HL-60 (cell line): ENCODE measurements at regions not wholly inside any gene's neighbourhood (a gene's known extent, or its start where the extent isn't known, plus 50 kb on each side); places are given as distances from the start of the nearest gene placed in this dataset.

ENCODE experiments used
- GABPA ChIP-seq: IDR thresholded peaks from 2 replicates; pipeline ENCODE4 v1.6.1; 2012; ENCODE audit warnings: low read depth
- POLR2AphosphoS5 ChIP-seq: IDR thresholded peaks from 2 replicates; pipeline ENCODE4 v1.6.1; 2012; ENCODE audit warnings: low read depth
- TF ChIP-seq, protein P1 (sequence below): IDR thresholded peaks from one replicate; pipeline ENCODE4 v1.5.1; 2011; ENCODE audit warnings: low read length, control low read depth, inconsistent platforms; ENCODE audit not compliant: insufficient read depth

DNA sequence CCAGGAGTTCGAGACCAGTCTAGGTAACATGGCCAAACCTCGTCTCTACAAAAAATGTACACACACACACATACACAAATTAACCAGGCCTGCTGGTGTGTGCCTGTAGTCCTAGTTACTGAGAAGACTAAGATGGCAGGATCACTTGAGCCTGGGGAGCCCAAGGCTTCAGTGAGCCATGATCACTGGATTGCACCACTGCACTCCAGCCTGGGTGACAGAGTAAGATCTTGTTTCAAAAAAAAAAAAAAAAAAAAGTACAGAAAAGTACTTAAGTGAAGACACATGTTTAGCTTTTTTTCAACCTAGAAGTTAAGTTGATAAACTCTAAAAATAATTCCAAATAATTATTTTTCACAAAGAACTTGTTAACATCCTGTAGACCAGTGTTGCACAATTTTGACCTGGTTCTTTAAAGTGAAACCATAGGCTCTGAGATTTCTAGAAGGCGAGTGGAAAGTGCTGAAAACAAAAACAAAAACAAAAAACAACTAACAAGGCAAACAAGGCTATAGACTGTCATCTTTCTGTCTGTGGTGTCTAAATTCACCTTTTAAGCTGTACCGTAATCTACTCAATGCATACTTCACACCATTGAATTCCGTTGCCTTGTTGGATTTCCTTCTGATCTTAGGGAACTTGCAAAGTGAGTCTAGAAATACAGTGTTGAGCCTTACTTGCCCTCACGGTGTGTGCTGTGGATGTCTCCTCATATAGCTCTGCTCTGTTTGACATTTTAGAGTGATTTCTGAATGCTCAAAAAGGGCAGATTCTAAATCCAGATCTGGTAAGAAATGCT is 63.5 kb downstream of the CHST2 start:
- TF ChIP-seq, protein P1, sequence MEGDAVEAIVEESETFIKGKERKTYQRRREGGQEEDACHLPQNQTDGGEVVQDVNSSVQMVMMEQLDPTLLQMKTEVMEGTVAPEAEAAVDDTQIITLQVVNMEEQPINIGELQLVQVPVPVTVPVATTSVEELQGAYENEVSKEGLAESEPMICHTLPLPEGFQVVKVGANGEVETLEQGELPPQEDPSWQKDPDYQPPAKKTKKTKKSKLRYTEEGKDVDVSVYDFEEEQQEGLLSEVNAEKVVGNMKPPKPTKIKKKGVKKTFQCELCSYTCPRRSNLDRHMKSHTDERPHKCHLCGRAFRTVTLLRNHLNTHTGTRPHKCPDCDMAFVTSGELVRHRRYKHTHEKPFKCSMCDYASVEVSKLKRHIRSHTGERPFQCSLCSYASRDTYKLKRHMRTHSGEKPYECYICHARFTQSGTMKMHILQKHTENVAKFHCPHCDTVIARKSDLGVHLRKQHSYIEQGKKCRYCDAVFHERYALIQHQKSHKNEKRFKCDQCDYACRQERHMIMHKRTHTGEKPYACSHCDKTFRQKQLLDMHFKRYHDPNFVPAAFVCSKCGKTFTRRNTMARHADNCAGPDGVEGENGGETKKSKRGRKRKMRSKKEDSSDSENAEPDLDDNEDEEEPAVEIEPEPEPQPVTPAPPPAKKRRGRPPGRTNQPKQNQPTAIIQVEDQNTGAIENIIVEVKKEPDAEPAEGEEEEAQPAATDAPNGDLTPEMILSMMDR: no peak
- no peak for TF ChIP-seq POLR2AphosphoS5
- TF ChIP-seq GABPA: no peak
